AG10803 (cell line): ENCODE measurements at regions not wholly inside any gene's neighbourhood (a gene's known extent, or its start where the extent isn't known, plus 50 kb on each side); places are given as distances from the start of the nearest gene placed in this dataset.

Experiments used
- DNase-seq: peaks from one replicate; pipeline ENCODE4 v3.0.0; 2010; ENCODE audit warnings: low read depth
- H3K4me3 ChIP-seq: 2 replicates; pipeline ENCODE4 v1.5.1; 2011; ENCODE audit warnings: mild to moderate bottlenecking, low read length, control low read depth
- CTCF ChIP-seq: conservative IDR thresholded peaks from 2 replicates; pipeline ENCODE4 v1.5.1; 2011; ENCODE audit warnings: mild to moderate bottlenecking, low read length, control low read depth, inconsistent platforms

GRCh38 chr5:8611067-8611466, 742.1 kb downstream of the MTRR start:
- no peak for TF ChIP-seq CTCF
- no peak overlapping the region for H3K4me3 ChIP-seq
- DNase-seq, result no peak

- TF ChIP-seq CTCF, result no peak
- DNase-seq, result no peak
- no peak overlapping the region for H3K4me3 ChIP-seq
These were observed 744.2 kb downstream of the MTRR start for GRCh38 chr5:8613078-8613685.

GRCh38 chr5:8615142-8615858, 746.4 kb downstream of the MTRR start:
- no peak for DNase-seq
- no peak overlapping the region for H3K4me3 ChIP-seq
- TF ChIP-seq CTCF, result no peak

GRCh38 chr5:8628521-8628920, 759.6 kb downstream of the MTRR start:
- no peak for DNase-seq
- no peak for TF ChIP-seq CTCF
- no peak overlapping the region for H3K4me3 ChIP-seq

- no peak for TF ChIP-seq CTCF
- DNase-seq, result peak; percentile 12
- H3K4me3 ChIP-seq, result no peak overlapping the region
These were observed 764.3 kb downstream of the MTRR start for GRCh38 chr5:8633259-8633658.

GRCh38 chr5:8633696-8634095, 764.7 kb downstream of the MTRR start:
- TF ChIP-seq CTCF, result no peak
- H3K4me3 ChIP-seq, result no peak overlapping the region
- peak; percentile 49 for DNase-seq

- no peak for TF ChIP-seq CTCF
- no peak for DNase-seq
- no peak overlapping the region for H3K4me3 ChIP-seq
These were observed 765.3 kb downstream of the MTRR start for GRCh38 chr5:8634219-8634618.
